GM21447 (cell line): ENCODE measurements at regions not wholly inside any gene's neighbourhood (a gene's known extent, or its start where the extent isn't known, plus 50 kb on each side); places are given as distances from the start of the nearest gene placed in this dataset.
"Not testable (repeated sequence)": the region's sequence is repeated elsewhere in the genome, so short reads cannot be mapped to it uniquely, and the experiment has no call there.

Source experiments
- ATAC-seq: cut with Tn5 transposase; IDR thresholded peaks from one replicate; pipeline ENCODE4 v1.9.1; 2021; ENCODE audit not compliant: unreplicated experiment

DNA sequence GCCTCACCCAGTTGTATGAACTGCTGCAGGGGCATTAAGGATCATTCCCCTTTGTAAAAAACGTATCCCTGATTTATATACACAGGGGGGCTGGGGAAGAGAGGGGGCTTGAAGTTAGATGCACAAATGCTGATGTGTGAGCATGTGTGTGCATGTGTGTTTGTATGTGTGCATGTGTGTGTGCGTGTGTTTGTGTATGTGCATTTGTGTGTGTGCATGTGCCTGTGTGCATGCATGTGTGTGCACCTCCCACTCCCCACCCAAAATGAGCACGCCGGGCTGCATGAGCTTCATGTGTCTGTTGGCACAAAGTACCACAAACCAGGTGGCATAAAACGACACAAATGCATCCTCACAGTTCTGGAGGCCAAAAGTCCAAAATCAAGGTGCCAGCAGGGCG is 1315.2 kb downstream of the TBC1D22A start:
- no peak for ATAC-seq

DNA sequence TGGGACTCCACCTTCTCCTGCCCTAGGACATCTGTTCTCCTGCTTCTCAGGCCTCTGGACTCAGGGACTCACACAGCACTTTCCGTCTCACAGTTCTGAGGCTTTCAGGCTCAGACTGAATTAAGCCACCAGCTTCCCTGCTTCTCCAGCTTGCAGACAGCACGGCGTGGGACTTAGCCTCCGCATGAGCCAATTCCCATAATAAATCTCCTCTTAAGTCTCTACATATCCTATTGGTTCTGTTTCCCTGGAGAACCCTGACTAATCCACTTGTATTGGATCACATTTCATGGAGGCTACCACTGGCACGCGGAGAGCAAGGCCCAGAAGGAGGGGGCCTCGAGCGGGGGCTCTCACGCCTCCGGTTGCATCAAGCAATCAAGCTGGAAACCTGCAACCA is 1313.6 kb downstream of the TBC1D22A start:
- ATAC-seq = no peak

DNA sequence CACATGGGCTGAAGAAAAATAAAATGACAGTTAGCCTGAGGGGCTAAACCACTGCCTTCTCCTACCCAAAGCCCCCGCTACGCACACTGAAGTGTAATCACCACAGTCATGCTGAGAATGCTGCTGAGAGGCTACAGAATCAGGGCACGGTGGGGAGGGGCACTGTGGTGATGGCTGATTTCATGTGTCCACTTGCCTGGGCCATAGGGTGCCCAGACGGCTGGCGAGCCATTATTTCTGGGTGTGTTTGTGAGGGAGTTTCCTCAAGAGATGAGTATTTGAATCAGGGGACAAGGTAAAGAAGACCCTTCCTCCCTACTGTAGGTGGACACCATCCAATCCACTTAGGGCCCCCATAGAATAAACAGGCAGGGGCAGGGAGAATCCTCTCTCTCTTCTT is 1313.2 kb downstream of the TBC1D22A start:
- no peak for ATAC-seq

DNA sequence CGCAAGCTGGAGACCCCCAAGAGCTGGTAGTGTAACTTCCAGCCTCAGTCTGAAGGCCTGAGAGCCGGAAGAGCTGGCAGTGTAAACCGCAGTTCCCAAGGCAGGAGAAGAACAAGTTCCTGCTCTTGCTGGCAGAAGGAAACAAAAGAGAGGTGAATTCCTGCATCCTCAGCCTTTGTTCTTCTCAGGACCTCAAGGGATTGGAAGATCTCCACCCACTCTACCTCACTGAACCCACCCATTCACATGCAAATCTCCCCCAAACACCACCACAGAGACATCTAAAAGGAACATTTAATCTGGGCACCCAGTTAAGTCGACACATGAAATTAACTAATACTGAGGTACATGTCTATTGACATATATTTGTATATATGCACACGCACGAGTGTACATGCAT is 1310.3 kb downstream of the TBC1D22A start:
- ATAC-seq = no peak

DNA sequence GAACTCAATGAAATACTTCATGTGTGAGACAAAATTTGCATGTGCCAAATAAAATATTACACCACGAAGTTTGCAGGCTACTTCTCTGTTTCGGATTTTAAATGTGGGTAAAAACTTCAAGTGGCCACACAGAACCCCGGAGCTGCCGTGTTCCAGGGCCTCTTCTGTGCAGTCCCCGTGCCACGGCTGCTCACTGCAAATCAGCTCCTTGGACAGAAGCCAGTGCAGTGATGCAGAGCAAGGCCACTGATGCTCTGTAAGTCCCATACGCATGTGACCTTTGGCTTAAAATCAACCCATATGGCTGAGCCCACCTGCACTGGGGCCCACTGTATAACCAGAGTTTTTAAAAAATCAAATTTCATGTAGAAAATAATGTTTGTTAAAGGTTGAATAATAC is 1309.4 kb downstream of the TBC1D22A start:
- no peak for ATAC-seq

DNA sequence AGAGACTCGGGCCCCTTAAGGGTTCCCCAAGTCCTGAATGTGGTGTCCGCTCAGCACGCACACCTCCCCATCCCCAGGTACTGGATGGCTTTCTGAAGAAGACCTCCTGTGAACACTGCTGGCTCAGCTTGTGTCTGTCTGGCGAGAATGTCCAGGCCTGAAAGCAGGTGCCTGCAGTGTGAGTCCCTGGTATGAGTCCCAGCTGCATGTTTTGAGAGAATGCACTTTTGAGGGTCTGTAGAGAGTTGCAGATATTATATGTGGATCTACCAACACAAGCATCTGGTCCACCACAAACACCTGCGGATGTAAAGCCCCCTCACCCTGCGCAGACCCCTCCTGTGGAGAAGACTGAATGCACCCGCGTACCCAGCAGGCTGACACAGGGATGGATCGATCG is 1308.9 kb downstream of the TBC1D22A start:
- ATAC-seq = no peak

DNA sequence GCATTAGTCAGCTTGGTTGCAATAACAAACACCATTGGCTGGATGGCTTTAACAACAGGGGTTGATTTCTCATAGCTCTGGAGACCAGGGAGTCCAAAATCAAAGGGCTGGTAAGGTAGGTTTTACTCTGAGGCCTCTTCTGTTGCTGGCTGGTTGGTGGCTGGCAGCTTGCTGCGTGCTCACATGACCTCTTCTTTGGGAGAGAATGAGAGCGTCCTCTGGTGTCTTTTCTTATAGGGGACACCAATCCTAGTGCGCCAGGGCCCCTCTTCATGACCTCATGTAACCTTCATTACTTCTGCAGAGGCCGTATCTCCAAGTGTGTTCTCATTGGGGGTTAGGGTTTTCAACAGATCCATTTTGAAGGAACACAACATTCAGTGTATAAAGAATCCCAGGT is 1308.3 kb downstream of the TBC1D22A start:
- no peak for ATAC-seq

DNA sequence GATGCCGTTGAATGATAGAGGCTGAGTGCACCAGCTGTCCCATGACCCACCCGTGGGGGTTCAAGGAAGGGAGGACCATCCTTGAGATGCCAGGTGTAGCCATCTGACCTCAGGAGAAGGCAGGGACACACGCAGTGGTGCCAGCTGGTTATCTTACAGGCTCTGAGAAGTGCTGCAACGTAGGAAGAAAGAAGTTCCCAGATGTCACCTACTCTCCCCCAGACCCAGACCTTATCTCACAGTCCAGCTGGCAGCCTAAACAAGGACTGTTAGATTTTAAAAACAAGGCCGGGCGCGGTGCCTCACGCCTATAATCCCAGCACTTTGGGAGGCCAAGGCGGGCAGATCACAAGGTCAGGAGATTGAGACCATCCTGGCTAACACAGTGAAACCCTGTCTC is 1307.6 kb downstream of the TBC1D22A start:
- ATAC-seq = no peak

DNA sequence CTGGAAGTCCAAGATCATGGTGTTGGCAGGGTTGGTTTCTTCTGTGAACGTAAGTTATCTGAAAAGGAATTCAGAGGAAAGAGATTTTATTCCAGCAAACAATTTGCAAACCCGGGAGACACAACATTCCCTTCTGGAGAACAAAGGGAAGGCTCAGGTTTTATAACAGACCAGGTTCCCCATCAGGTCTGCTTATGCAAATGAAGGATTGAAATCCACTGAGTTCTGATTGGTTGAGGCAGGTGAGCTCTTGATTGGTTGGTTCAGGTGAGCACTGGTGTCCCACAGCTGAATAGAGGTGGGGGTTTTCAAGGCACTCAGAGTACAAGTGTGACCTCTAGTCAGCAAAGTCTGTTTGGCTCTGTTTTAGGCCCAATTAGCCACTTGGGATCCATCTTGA is 1306.8 kb downstream of the TBC1D22A start:
- ATAC-seq = no peak

DNA sequence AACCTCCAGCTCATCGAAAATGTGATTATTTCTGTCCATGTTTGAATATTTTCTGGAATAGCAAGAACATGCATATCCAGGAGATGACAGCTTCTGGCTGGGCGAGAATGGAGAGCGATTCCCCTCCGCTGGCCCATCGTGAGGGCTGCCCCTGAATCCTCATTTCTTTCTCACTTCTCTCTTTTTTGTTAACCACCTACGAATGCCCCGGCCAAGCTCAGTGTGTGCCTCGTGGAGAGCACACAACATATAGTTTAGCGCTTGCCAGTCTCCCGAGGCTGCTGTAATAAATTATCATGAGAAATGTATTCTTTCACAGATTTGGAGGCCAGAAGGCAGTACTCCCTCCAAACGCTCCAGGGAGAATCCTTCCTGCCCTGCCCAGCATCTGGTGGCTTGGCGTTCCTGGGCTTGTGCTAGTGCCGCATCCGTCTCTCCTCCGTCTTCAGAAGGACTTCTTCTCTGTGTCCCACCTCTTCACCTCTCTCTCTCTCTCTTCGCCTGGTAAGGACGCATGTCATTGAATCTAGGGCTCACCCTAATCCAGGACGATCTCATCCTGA is 1306.0 kb downstream of the TBC1D22A start:
- no peak for ATAC-seq

DNA sequence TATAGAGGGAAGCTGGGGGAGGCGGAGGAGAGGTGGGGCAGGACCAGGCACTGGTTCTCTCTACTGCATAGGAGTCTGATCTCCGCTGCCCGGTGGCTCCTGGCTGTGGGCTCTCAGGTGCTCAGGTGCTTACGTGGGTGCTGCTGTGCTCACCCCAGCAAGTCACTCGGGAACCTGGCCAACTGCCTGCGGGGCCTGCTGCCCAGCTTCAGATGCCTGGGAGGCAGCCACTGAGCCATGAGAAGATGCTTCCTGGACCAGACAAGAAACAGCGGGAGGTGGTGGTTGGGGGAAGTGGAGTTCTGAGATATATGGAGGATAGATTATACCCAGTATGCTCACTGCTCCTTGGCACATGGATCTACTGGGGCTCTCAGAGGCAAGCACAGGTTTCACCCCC is 1303.4 kb downstream of the TBC1D22A start:
- ATAC-seq = no peak

DNA sequence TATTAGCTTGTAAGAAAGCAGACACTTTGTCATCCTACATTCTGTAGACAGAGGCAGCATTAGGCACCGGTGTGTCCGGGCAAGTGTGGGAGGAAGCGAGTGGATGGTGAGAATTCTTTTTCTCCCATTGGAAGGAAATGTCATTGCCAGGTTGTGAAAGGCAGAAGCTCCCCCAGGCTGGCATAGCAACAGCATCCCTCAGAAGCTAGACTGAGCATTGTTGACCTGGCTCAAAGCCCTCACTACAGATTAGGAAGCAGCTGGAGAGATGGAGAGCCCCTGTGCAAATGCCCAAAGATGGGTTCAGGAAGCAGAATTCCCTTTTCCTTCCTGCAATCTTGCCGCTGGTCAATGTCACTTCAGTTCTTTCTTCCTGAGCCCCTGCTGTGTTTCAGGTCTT is 1299.3 kb downstream of the TBC1D22A start:
- no peak for ATAC-seq

DNA sequence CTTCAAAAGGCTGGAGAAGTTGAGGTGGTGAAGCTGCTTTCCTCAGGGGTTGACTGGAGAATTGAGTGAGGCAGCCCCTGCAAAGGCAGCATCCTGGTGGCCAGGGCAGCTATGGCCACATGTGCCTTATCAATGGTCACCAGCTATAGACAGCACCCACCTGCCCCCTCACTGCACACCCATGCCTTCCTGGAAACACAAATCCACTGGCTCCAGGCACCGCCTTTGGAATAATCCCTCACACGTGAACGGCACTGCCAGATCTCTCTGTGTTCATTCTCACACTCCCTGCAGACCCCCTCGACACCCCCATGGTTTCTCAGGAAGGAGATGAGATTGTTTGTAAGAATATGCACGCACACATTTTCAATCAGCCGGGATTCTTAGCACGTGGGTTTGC is 1297.8 kb downstream of the TBC1D22A start:
- ATAC-seq = no peak

DNA sequence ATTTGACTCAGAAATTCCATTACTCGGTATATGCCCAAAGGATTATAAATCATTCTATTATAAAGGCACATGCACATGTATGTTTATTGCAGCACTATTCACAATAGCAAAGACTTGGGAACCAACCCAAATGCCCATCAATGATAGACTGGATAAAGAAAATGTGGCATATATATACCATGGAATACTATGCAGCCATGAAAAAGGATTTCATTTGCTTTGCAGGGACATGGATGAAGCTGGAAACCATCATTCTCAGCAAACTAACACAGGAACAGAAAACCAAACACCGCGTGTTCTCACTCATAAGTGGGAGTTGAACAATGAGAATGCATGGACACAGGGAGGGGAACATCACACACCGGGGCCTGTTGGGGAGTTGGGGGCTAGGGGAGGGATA is 1297.1 kb downstream of the TBC1D22A start:
- not testable (repeated sequence) for ATAC-seq

DNA sequence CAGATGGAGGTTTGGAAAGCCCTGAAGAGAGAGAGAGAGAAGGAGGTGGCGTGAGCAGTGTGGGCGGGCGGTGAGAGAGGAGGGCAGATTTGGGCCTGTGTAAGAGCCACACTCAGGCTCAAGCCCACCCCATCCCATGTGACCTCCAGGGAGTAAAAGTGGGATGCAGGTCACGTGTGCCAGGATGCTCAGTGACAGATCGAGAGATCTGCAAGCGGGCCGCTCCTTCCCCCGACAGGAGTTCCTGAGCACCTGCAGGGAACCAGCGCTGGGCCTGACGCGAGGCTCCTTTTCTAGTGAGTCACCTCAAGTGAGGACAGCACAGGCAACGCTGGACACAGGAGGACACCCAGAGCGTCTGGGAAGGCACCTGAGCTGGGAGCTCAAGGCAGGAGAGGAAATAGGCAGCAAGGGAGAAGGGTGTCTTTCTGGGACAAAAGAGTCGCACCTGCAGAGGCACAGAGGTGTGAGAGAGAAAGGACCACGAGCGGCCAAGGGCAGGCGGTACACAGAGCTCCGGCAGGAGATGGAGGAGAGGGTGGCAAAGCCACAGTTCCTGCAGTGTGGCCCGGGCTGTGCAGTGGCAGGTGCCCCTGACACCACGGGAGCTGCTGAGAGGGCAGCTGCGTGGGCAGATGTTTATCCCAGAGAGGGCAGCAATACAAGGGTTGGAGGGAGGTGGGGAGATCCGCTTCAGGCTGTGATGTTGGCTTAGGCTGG is 1294.8 kb downstream of the TBC1D22A start:
- no peak for ATAC-seq

DNA sequence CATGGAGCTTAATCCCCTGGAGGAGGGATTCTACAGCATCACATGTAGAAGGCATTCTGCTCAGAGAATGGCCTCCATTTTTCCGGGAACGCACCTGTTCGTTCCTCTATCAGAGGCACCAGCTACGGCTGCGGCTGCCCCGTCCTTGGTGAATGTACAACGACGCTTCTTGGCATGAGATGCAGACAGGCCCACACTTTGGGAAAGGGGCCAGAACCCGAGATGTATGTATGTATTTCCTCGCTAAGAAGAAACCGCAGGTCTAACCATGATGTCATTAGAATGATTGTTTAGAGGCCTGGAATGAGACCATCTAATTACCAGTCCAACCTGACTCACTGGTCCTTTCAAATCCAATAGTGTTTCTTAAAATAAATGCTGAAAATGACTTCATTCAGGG is 1293.4 kb downstream of the TBC1D22A start:
- no peak for ATAC-seq

DNA sequence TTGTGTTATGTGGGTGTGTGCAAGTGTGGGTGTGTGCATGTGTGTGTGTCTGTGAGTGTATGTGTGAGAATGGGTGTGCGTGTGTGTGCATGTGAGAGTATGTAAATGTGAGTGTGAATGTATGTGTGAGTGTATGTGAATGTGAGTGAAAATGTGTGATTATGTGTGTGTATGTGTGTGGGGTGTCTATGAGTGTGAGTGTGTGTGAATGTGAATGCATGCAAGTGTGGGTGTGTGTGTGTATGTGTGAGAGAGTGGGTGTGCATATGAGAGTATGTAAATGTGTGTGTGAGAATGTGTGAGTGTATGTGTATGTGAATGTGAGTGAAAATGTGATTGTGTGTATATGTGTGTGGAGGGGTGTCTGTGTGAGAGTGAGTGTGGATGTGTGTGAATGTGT is 1292.7 kb downstream of the TBC1D22A start:
- no peak for ATAC-seq

DNA sequence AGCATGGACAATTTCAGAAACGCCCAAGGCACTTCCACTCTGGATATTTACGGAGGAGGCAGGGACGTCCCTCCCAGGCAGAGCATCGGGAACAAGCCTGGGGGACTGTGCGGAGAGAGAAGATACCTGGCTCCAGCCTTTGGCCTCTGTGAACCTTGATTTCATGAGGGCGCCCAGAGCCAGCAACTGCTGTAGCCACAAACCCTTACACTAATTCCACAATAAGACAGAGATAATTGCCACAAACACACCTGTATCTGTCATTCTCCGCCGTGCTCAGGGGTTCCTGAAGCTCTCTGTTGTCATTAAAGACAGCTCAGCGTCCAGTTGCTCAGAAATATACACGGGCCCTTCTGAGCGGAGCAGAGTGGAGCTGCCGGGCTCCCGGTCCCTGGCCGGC is 1292.1 kb downstream of the TBC1D22A start:
- ATAC-seq = no peak

DNA sequence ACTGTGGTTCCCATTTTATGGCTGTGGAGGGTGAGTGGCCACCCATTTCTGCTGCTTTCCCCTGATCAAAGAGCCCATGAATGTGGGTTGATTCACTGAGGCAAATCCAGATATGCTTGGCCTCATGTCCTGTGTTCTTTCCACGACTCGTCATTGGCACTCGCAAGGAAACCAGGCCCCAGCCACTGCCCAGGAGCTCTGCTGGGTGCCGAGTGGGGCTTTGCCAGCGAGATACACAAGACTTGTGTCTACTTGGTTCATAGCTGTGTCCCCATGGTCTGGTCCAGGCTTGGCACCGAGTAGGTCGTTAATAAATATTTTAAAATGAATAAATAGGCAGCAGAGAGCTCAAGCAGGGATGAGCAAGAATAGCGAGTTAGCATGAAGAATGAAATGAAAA is 1291.5 kb downstream of the TBC1D22A start:
- ATAC-seq = no peak

DNA sequence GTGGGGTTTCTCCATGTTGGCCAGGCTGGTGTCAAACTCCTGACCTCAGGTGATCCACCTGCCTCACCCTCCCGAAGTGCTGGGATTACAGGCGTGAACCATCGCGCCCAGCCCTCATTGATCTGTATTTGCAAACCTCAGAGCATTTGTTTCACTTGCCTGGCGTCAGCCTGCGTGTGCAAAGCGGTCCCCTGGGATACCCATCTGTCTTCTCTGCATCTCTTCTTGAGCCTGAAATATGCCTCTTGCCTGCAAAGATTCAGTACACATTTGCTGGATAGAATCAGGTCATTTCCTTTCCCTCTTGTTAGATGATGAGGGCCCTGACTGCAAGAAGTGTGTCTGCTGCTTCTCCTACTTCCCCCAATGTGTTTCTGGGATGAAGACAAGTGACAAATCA is 1291.0 kb downstream of the TBC1D22A start:
- no peak for ATAC-seq

DNA sequence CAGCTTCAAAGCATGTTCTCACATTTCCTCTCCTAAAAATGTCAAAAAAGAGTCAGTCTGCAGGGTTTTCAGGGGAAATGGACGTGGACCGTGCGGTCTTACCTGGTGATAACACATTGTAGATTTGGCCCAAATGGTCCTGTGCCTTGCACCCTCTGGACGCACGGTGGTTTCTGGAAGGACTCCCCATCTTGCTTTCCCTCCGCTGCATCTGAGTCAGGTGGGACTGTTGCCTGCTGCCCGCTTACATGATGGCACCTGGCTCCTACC is 1290.1 kb downstream of the TBC1D22A start:
- ATAC-seq = no peak

DNA sequence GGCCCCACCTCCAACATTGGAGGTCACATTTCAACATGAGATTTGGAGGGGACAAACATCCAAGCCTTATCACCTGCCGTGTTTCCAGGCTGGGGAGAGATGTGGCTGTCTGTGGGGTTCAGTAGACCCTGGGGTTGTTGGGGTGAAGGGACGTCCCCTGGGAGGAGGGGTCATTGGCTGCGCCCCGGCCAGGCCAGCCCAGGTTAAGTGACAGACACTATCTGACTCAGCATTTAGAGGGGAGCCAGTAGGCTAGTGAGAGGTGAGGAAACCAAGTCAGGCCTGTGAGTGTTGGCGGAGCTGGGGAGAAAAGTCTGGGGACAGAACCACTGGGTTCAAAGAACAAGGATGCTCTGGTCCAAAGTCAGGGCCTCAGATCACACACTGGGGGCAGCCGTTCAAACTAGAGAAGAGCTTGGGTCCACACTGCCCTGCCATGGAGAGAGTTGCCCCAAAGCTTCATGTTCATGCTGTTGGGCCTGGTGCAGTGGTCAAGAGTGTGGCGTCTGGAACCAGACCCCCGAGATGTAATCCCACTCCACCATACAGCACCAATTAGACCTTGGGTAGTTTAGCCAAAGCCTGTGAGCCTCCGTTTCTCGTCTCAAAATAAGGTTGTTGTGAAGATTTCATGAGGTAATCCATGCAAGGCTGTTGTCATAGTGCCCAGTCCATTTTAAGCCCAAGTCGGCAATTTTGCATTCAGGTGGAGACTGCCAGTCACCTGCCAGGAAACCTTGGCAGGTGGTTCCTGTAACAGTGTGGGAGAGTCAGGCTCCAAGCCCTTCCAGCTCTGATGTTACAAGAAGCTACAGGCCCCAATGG is 1289.6 kb downstream of the TBC1D22A start:
- no peak for ATAC-seq

DNA sequence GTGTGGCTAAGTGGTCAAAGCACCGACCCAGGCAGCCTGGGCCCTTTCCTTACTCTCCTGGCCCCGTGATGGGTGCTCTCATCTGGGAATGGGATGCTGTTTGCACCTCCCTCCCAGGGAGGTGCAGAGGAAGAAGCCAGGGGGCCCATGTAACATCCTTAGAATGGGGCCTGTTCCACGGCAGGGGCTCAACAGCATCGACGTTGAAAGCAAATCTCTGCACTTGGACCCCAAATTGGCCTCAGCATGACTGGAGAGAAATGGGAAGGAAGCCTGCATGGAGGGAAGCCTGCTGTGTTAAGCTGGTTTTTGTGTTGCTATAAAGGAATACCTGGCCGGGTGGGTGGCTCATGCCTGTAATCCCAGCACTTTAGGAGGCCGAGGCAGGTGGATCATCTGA is 1288.4 kb downstream of the TBC1D22A start:
- no peak for ATAC-seq
